Parathyroid adenoma (tissue), 2 donors: ENCODE measurements at regions not wholly inside any gene's neighbourhood (a gene's known extent, or its start where the extent isn't known, plus 50 kb on each side); places are given as distances from the start of the nearest gene placed in this dataset.

Experiments used
- H2AFZ ChIP-seq: fragments of 300-600 bp; sonication (generic); one replicate; pipeline ENCODE4 v1.7.0; 2017; ENCODE audit warnings: antibody characterized with exemption, mild to moderate bottlenecking
- H3K27ac ChIP-seq: fragments of 300-600 bp; sonication (generic); one replicate; pipeline ENCODE4 v1.7.0; 2017
- H3K27me3 ChIP-seq: fragments of 300-600 bp; sonication (generic); one replicate; pipeline ENCODE4 v1.7.0; 2017; ENCODE audit warnings: low read length; ENCODE audit not compliant: control insufficient read depth, insufficient read depth
- H3K36me3 ChIP-seq: fragments of 300-600 bp; sonication (generic); one replicate; pipeline ENCODE4 v1.7.0; 2017; ENCODE audit warnings: low read length; ENCODE audit not compliant: control insufficient read depth, insufficient read depth
- H3K4me1 ChIP-seq: fragments of 300-600 bp; sonication (generic); one replicate; pipeline ENCODE4 v1.7.0; 2017; ENCODE audit warnings: control low read depth
- H3K4me2 ChIP-seq: fragments of 300-600 bp; sonication (generic); one replicate; pipeline ENCODE4 v1.7.0; 2017; ENCODE audit warnings: low read length
- H3K4me3 ChIP-seq: fragments of 300-600 bp; sonication (generic); one replicate; pipeline ENCODE4 v1.7.0; 2017; ENCODE audit warnings: low read depth, low read length
- H3K79me2 ChIP-seq: fragments of 300-600 bp; sonication (generic); one replicate; pipeline ENCODE4 v1.7.0; 2017; ENCODE audit warnings: control low read depth
- H3K9ac ChIP-seq: fragments of 300-600 bp; sonication (generic); one replicate; pipeline ENCODE4 v1.7.0; 2017; ENCODE audit warnings: mild to moderate bottlenecking
- H3K9me3 ChIP-seq: fragments of 300-600 bp; sonication (generic); one replicate; pipeline ENCODE4 v1.7.0; 2017; ENCODE audit warnings: low read length; ENCODE audit not compliant: control insufficient read depth
- TF ChIP-seq, protein P1 (sequence below): fragments of 300-600 bp; sonication (generic); IDR thresholded peaks from one replicate; pipeline ENCODE4 v1.7.0; 2017; ENCODE audit warnings: antibody characterized with exemption, mild to moderate bottlenecking
- donor health status: primary hyperparathyroidism.

- H3K27ac ChIP-seq = no peak overlapping the region
- no peaks in the 10 kb centered on the region for H3K4me1 ChIP-seq
- H3K79me2 ChIP-seq = no peaks in the 10 kb centered on the region
- no peak overlapping the region for H3K9ac ChIP-seq
- TF ChIP-seq, protein P1, sequence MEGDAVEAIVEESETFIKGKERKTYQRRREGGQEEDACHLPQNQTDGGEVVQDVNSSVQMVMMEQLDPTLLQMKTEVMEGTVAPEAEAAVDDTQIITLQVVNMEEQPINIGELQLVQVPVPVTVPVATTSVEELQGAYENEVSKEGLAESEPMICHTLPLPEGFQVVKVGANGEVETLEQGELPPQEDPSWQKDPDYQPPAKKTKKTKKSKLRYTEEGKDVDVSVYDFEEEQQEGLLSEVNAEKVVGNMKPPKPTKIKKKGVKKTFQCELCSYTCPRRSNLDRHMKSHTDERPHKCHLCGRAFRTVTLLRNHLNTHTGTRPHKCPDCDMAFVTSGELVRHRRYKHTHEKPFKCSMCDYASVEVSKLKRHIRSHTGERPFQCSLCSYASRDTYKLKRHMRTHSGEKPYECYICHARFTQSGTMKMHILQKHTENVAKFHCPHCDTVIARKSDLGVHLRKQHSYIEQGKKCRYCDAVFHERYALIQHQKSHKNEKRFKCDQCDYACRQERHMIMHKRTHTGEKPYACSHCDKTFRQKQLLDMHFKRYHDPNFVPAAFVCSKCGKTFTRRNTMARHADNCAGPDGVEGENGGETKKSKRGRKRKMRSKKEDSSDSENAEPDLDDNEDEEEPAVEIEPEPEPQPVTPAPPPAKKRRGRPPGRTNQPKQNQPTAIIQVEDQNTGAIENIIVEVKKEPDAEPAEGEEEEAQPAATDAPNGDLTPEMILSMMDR = no peak
- no peak overlapping the region for H3K4me2 ChIP-seq
- no peaks in the 10 kb centered on the region for H3K9me3 ChIP-seq
- no peak overlapping the region for H3K4me3 ChIP-seq
- H2AFZ ChIP-seq = no peak overlapping the region
- no peaks in the 10 kb centered on the region for H3K27me3 ChIP-seq
- no peaks in the 10 kb centered on the region for H3K36me3 ChIP-seq
Measured at GRCh38 chrX:20507901-20508620, 241.4 kb upstream of the RPS6KA3 start.

GRCh38 chrX:20506739-20507138 is 240.0 kb upstream of the RPS6KA3 start:
- no peaks in the 10 kb centered on the region for H3K9me3 ChIP-seq
- H3K79me2 ChIP-seq = no peaks in the 10 kb centered on the region
- TF ChIP-seq, protein P1 = no peak
- no peak overlapping the region for H3K9ac ChIP-seq
- H2AFZ ChIP-seq = no peak overlapping the region
- H3K4me3 ChIP-seq = no peak overlapping the region
- no peaks in the 10 kb centered on the region for H3K27me3 ChIP-seq
- no peaks in the 10 kb centered on the region for H3K4me1 ChIP-seq
- no peak overlapping the region for H3K4me2 ChIP-seq
- H3K36me3 ChIP-seq = no peaks in the 10 kb centered on the region
- H3K27ac ChIP-seq = no peak overlapping the region

DNA sequence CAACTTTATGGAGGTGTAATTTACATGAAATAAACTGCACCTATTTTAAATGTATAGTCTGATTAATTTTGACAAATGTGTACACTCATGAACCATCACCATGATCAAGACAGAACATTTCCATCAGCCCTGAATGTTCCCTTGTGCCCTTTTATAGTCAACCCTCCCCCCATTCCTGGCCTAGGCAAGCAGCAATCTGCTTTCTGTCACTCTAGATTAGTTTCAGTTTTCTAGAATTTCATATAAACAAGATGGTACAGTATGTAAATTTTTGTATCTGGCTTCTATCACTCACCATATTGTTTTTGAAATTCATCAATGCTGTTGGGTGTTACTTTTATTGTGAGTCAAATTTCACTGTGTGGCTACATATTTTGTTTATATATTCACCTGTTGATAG is 234.2 kb upstream of the RPS6KA3 start:
- Histone ChIP-seq H3K9me3 (no peaks in the 10 kb centered on the region), H3K4me3 (no peak overlapping the region), H3K27ac (no peak overlapping the region), H3K9ac (no peak overlapping the region), H3K79me2 (no peaks in the 10 kb centered on the region), H3K27me3 (no peaks in the 10 kb centered on the region), H2AFZ (no peak overlapping the region), H3K36me3 (no peaks in the 10 kb centered on the region), H3K4me1 (no peaks in the 10 kb centered on the region), H3K4me2 (no peak overlapping the region)
- TF ChIP-seq, protein P1 = no peak

- Histone ChIP-seq H3K79me2 (no peaks in the 10 kb centered on the region), H3K9ac (no peak overlapping the region), H3K27me3 (no peaks in the 10 kb centered on the region), H3K9me3 (no peaks in the 10 kb centered on the region), H3K36me3 (no peaks in the 10 kb centered on the region), H3K27ac (no peak overlapping the region), H3K4me3 (no peak overlapping the region), H3K4me2 (no peak overlapping the region), H2AFZ (no peak overlapping the region), H3K4me1 (no peaks in the 10 kb centered on the region)
- TF ChIP-seq, protein P1 = no peak
Measured at GRCh38 chrX:20500171-20500865, 233.6 kb upstream of the RPS6KA3 start.

GRCh38 chrX:20499763-20500162 is 233.1 kb upstream of the RPS6KA3 start:
- H3K79me2 ChIP-seq = no peaks in the 10 kb centered on the region
- no peak overlapping the region for H3K4me2 ChIP-seq
- no peak overlapping the region for H3K27ac ChIP-seq
- H3K36me3 ChIP-seq = no peaks in the 10 kb centered on the region
- H2AFZ ChIP-seq = no peak overlapping the region
- H3K9ac ChIP-seq = no peak overlapping the region
- no peaks in the 10 kb centered on the region for H3K27me3 ChIP-seq
- TF ChIP-seq, protein P1 = no peak
- H3K9me3 ChIP-seq = no peaks in the 10 kb centered on the region
- H3K4me1 ChIP-seq = no peaks in the 10 kb centered on the region
- H3K4me3 ChIP-seq = no peak overlapping the region
